HG03342 (cell line): ENCODE measurements at regions not wholly inside any gene's neighbourhood (a gene's known extent, or its start where the extent isn't known, plus 50 kb on each side); places are given as distances from the start of the nearest gene placed in this dataset.

Source experiments
- ATAC-seq: cut with Tn5 transposase; IDR thresholded peaks from one replicate; pipeline ENCODE4 v1.9.1; 2021; ENCODE audit warnings: mild to moderate bottlenecking, moderate library complexity; ENCODE audit not compliant: unreplicated experiment

DNA sequence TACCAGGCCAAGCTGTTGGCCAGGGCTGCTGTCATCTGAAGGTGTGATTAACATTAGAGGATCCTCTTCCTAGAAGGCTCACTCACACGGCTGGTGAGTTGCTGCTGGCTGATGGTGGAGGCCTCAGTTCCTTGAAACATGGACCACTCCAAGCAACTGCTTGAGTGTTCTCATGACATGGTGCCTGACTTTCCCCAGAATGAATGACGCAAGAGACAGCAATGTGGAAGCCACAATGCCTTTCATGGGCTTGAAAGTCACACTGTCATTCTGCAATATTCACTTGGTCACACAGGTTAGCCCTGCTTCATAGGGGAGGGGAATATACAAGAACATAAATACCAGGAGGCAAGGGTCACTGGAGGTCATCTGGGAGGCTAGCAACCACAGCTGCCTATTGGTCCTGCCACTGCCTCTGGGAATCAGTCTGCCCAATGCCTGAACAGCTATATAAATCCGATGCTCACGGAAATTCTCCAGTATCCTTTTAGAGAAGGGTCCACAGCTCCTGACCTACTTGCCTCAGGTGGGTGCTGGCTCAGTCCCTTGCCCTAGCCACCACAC is 97.1 kb upstream of the MAML3 start:
- no peak for ATAC-seq

DNA sequence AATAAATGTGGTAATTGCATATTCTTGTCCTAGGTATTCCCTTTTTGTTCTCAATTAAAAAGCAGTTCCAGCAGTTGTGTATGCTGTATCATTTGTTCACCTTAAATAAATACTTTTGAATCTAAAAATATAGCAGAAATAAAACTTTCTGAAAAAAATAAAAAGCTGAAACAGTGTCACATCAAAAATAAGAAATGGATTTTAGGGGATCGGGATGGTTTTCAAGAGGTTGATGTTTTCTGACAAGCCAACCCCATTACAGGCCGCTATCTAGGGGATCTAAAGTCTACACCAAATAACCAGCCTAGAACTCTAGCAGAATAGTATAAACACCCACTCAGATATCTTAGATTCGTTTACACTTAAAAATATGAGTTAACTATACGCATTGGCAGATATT is 95.4 kb upstream of the MAML3 start:
- no peak for ATAC-seq

- no peak for ATAC-seq
These were observed 93.3 kb upstream of the MAML3 start for GRCh38 chr4:140247237-140247636.

DNA sequence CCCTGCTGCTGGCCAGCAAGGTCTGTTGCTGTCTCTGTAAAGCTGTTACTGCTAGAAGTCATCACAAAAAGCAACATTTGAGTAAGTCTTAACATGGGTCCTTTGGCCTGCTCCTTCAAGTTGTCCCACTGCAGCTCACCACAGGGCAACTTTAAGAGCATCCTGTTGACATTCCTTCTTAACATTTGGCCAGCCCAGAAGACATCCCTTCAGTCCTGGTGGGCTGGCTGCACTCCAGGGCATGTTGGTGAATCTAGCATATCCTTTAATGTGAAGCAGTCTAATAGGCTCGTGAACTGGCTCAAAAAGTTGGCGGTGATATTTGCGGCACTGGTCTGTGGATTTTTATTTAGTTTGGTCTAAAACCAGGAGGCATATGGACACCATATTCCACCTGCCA is 92.2 kb upstream of the MAML3 start:
- ATAC-seq, result no peak

DNA sequence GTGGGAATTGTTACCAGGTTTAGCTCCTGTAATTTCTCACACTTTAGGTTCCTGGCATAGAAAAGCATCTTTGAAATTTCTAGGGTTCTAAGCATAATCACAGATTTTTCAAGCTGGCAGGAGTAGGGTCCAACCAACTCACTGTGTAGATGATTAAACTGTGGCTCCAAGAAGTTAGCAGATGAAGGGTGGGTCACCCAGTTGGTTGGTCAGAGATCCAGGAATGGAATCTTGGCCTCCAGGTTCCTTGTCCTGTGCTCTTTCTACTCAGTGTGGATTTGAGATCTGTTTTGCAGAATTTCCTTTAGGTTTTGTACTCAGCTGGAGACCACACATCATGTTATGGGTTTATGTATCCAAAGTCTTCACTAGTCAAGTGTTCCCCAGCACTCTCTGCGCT is 90.3 kb upstream of the MAML3 start:
- ATAC-seq, result no peak

DNA sequence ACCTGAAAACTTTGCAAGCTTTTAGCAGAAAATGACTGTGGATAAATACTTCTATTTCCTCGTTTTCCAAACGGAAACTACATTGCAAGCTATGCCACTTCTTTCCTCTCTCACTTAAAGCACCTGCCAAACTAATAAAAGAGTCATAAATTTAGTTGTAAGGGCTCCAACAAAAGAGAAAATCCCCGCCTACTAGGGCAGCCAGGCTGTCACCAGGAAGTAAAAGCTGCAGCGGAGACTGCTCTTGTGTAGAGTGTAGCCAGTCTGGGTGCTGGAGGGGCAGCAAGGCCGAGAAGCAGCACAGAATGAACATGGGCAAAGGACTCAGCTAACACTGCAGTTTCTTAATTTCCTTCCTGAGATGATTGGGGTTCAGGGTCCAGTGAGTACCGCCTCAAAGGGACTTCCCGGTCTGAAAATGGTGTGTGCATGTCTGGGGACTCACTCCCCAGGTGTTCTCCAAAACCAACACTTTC is 89.3 kb upstream of the MAML3 start:
- peak; percentile 81 for ATAC-seq

- peak; percentile 57 for ATAC-seq
These were observed 88.6 kb upstream of the MAML3 start for GRCh38 chr4:140242357-140243277.

DNA sequence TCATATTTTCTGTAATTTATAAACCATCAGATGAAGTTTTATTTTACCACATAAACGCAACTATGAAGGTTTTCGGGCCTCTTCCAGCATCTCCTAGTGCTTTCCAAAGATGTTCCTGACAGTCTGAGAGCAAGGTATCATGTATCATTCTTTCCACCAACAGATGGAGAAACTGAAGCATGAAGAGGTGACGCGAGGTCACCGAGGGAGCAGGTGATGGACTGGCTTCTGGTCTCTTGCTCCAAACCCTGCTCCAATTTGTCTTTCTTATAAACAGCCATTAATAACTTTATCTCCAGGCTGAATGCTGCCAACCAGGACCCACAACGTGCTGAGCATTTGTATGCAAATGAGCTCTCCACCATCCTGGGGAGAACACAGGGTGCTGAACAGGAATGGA is 86.3 kb upstream of the MAML3 start:
- no peak for ATAC-seq

GRCh38 chr4:140239311-140239710 is 85.3 kb upstream of the MAML3 start:
- ATAC-seq, result no peak

GRCh38 chr4:140238351-140239056 is 84.5 kb upstream of the MAML3 start:
- ATAC-seq, result no peak

- ATAC-seq, result no peak
These were observed 83.8 kb upstream of the MAML3 start for GRCh38 chr4:140237616-140238350.

DNA sequence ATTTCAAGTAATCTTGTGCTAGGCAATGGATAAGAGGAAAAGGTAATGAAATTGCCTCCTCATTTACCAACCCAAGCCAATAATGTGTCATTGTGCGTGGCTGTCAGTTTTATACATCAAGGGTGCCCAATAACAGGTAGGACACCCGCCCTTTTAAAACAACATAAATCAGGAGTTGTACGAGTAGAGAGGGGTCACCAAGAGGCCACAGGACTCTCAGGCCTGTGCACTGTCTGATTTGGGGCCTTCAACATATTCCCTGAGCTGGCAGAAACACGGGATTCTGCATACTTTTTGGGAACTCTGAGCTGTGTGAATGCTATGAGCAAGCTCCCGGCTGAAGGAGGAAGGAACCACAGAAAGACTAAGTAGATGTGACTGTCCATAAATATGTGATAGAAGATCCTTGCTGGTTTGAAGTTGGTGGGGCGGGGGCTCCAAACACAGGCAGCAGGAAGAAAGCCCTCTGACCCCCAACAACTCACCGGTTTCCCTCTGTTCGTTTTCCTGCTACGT is 82.7 kb upstream of the MAML3 start:
- no peak for ATAC-seq

DNA sequence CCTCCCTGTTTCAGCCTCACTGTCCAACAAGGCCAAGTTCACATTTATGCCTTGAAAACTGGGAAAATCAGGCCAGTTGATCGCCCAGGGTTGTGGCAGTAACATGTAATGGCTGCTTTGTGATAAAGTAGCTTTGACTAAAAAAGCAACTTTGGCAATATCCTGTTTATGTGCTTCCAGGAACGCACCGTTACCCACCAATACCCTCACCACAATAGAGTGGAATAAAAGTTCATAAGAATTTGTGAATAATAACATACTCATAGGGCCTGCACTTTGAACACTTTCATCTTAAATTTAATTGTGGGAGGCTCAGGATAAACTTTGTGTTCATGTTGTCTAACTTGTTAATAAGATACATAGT is 80.7 kb upstream of the MAML3 start:
- ATAC-seq, result no peak

GRCh38 chr4:140233791-140234696 is 80.1 kb upstream of the MAML3 start:
- no peak for ATAC-seq

GRCh38 chr4:140229881-140230280 is 75.9 kb upstream of the MAML3 start:
- ATAC-seq, result no peak

DNA sequence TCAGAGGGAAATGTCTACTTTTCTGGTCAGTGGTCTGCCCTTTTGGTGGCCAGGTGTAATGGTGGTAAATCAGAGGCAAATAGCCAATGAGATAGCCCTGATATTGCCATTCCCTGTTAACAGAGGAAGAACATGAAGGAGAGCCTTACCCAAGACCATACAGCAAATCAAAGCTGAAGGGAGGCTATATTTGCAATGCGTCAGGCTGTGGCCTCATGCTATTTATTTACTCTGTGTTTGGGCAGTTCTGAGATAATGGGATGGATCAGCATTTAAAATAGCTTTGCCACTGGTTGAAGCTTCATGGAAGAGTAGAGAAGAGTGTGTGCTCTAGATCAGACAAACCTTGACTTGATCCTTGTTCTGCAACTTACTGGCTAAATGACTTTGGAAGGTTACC is 73.3 kb upstream of the MAML3 start:
- ATAC-seq, result no peak

DNA sequence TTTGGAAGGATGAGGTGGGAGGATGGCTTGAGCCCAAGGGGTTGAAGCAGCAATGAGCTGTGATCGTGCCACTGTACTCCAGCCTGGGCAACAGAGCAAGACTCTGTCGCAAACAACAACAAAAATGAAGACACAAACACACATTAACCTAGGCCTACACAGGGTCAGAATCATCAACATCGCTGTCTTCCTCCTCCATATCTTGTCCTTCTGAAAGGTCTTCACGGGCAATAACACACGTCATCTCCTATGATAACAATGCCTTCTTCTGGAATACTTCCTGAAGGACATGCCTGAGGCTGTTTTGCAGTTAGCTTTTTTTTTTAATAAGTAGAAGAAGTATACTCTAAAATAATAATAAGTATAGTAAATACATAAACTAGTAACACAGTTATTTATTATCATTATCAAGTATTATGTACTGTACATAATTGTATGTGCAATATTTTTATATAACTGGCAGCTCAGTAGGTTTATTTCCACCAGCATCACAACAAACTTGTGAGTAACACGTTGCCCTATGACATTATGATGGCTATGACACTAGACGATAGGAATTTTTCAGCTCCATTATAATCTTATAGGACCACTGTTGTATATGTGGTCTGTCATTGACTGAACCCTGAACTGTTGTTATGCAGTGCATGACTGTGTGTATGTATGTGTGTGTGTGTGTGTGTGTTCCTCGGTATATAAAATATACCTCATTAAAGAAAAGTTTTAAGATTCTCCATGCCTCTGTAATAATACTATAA is 69.2 kb upstream of the MAML3 start:
- ATAC-seq, result no peak

DNA sequence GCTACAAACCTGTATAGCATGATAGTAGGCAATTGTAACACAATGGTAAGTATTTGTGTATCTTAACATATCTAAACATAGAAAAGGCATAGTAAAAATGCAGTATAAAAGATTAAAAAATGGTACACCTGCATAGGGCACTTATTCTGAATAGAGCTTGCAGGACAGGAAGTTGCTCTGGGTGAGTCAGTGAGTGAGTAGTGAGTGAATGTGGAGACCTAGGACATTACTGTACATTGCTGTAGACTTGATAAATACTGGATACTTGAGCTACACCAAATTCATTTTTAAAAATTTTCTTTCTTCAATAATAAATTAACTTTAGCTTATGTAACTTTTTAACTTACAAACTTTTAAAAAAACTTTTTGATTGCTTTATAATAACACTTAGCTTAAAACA is 68.2 kb upstream of the MAML3 start:
- ATAC-seq, result no peak

DNA sequence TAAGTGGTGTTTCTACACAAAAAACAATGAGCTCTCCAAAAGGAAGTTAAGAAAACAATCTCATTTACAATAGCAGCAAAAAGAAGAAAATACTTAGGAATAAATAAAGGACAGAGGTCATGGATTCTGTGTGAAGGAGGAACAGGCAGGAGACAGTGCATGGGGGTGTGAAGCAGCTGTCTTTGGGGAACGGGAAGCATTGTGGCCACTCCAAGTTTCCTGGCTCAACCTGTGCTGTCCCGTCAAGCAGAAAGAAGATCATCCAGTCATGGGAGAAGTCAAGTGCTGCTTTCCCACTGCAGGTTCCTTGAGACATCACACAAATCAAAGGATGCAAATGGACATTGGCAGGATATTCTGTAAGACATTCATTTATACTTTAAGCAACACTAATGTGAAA is 66.1 kb upstream of the MAML3 start:
- no peak for ATAC-seq
